DMS153 treated with DMSO at 0.1 percent for 48 hours (cell line): ENCODE measurements at regions not wholly inside any gene's neighbourhood (a gene's known extent, or its start where the extent isn't known, plus 50 kb on each side); places are given as distances from the start of the nearest gene placed in this dataset.

ENCODE experiments used
- DNase-seq: peaks from one replicate; lab custom pipeline; 2025; ENCODE audit not compliant: unreplicated experiment; lab: John Stamatoyannopoulos, UW

GRCh38 chr9:126017758-126018157 is 270.6 kb downstream of the PBX3 start:
- no peak for DNase-seq

DNA sequence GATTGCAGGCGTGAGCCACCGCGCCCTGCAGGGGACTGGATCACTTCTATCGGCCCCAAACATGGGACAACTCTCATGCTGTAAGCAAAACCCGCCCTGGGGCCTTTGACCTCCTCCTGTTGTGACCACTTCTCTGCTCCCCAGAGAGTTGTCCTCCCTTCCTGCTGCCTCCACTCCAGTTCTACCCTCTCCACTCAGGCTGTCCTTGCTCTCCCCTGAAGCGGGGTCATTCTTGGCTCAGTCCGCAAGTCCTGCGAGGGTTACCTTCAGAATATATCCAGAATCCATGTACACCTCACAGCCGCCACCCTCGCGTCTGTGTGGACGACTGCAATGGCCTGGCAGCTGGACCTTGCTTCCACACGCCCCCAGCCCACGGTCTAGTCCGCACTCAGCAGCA is 273.7 kb downstream of the PBX3 start:
- no peak for DNase-seq

- DNase-seq = no peak
Observed at GRCh38 chr9:126023962-126024361, 276.8 kb downstream of the PBX3 start.

DNA sequence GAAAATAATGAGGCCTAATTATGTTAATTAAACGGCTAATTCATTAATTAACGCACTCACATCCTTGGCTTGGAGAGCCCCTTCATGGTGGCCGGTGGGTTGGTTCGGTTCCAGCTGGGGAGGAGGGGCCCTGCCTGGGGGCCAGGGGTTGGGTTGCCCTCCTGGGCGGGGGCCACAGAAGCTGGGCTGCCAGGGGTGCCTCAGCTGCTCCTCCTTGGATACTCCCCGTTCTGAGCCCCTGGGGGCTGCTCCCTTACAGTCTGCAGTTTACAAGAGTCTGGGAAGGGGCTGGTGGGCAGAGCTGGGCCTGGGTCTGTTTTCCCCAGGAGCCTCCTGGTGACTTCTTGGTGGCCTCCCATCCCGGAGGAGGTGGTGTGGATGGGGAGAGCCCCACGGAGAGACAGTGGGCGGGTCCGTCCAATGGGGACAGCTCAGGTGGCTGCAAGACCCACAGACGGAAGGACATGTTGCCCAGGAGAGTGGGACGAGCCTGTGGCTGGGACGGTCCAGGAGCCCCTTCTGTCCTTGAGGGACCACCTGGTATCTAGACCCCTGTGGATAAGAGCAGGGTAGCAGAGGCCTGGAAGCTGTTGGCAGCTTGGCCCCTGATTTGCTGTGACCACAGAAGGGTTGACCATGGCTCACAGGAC is 277.5 kb downstream of the PBX3 start:
- DNase-seq = no peak

DNA sequence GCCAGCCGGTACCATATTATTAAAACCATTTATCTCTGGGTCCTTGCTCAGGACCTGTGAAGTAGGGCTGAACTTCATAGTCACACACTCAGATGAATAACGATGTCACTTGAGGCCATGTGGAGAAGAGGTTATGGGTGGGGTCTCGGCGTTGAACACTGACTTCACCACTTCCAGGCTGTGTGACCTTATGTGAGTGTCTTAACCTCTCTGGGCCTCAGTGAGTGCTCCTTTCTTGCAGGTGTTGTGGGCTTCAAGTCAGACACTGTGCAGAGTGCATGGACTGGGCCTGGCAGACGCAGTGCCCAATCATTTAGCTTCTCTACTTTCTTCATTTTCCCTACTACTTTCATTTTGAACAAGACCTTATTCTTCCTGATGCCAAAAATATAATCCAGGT is 278.8 kb downstream of the PBX3 start:
- no peak for DNase-seq

- no peak for DNase-seq
Observed at GRCh38 chr9:126027566-126027965, 280.4 kb downstream of the PBX3 start.

DNA sequence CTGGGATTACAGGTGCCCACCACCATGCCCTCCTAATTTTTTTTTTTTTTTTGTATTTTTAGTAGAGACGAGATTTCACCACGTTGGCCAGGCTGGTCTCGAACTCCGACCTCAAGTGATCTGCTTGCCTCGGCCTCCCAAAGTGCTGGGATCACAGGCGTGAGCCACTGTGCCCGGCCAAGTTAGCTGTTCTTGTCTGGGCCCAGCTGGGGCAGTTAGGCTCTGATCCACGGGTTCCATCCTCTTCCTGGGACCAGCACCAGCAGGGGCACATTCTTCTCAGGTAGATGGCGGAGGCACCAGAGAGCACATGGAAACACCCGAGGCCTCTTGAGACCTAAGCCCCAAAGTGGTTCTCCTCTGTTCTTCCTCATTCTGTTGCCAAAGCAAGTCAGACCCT is 281.6 kb downstream of the PBX3 start:
- no peak for DNase-seq

DNA sequence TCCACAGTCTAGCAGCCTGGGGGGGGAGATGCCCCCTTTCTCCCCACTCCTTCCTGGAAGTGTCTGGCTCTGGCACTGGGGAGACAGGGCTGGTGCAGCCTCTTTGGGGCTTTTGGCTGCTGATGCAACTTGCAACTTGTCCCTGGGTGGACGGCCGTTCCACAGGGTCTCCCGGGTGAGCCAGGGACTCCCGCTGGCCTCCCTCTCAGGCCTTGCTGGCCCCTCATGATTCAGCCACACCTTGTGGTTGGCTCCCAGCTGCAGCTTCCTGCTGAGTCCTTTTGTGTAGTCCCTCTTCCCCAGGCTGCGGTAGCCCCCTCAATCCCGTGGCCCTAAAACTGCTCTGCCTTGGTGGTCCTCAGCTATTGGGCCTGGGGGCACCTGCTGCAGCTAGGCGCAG is 283.5 kb downstream of the PBX3 start:
- DNase-seq = no peak

DNA sequence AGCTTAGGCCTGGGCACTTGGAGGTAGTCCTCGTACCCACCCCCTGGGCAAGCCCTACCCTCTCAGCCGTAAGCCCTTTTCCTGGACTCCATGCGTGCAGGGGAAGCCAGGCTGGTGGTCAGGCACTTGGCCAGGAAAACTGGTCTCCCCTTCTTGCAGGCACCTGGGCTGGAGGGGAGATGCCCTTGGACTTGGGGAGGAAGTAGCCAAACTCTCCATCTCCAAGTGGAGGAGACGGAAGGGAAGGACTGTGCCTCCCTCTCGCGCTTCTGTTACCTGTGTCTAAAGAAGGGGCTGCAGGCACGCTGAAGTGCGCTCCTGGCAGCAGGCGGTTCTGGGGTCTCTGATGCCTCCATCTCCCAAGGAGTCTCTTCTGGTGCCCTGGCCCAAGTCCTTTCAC is 283.9 kb downstream of the PBX3 start:
- DNase-seq = no peak

DNA sequence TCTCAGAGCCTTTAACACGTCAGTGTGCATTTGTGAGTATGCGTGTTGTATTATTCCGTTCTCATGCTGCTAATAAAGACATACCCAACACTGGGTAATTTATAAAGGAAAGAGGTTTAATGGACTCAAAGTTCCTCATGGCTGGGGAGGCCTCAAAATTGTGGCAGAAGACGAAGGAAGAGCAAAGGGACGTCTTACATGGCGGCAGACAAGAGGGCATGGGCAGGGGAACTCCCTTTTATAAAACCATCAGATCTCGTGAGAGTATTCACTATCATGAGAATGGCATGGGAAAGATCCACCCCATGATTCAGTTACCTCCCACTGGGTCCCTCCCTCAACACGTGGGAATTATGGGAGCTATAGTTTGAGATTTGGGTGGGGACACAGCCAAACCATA is 285.0 kb downstream of the PBX3 start:
- DNase-seq = no peak

- DNase-seq = no peak
Observed at GRCh38 chr9:126033318-126033717, 286.1 kb downstream of the PBX3 start.

- no peak for DNase-seq
Observed at GRCh38 chr9:126033956-126034355, 286.8 kb downstream of the PBX3 start.

DNA sequence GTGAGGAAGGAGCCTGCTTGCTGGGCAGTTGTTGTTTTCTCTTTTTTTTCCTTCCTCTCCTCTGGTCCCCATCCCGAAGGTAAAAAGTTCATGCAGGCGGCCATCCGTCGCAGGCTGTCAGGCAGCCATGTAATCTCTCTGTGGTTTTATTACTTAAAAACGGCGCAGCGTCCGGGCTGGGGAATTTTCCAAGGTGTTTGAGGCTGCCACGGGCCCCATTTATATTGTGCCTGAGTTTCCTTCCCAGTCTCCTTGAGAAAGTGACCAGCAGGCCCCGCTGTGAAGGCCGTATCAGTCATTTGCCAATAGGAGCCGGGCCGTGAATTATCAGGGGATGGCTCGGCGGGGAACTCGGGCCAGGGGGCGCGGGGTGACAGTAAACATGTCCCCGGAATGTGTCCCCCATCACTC is 289.7 kb downstream of the PBX3 start:
- no peak for DNase-seq

DNA sequence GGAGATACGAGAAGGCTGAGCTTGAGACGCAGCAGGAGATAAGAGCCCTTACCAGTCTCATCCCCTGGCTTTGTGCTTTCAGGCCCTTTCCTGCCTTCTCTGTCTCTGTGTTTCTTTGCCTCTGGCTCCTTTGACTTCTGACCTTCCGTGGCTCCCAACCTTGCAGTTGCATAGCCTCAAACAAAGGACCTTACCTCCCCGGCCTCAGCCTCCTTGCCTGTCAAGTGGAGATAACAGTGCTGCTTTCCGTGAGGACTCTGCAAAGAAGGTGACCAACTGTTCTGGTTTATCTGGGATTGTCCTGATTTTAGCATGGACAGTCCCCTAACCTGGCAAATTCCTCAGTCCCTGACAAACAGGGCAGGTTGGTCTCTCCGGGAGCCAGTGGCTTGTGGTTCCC is 287.8 kb upstream of the MVB12B start:
- no peak for DNase-seq

DNA sequence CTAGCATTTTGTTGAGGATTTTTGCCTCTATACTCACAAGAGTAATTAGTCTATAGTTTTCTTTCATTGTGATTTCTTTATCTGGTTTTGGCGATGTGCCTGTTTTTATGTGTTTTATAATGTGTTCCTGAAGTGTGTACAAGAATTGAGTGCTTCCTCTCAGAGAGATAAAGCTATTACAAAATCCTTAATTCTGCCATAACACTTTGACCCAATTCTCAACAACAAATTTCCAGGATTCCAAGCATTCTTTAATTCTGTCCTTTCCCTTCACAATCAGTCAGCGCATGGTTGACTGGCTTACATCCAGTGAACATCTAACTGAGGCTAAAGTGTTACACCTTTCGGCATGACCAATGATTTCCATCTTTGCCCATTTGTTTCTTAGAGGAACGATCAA is 282.9 kb upstream of the MVB12B start:
- no peak for DNase-seq

DNA sequence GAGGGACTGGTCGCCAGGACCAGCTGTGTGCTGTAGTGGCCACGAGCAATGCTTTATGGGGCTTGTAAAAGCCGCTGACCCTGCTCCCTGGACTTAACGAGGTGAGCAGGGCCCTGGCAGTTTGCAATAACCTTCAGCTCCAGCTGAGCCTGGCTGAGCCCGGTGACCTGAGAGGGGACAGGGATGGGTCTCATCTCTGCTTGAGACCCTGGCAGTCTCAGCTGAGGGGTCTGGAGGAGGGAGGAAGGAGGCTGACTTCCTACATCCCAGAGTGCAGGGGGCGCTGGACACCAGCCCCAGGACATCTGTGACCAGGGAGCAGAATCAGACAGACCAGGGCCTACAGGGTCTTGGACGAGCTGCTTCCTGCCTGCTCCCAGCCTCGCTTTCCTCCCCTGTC is 277.5 kb upstream of the MVB12B start:
- DNase-seq = no peak

GRCh38 chr9:126049896-126050604 is 276.6 kb upstream of the MVB12B start:
- DNase-seq = no peak

GRCh38 chr9:126050605-126050990 is 276.0 kb upstream of the MVB12B start:
- DNase-seq = no peak

GRCh38 chr9:126051446-126052130 is 275.0 kb upstream of the MVB12B start:
- no peak for DNase-seq

GRCh38 chr9:126052791-126053190 is 273.8 kb upstream of the MVB12B start:
- no peak for DNase-seq

DNA sequence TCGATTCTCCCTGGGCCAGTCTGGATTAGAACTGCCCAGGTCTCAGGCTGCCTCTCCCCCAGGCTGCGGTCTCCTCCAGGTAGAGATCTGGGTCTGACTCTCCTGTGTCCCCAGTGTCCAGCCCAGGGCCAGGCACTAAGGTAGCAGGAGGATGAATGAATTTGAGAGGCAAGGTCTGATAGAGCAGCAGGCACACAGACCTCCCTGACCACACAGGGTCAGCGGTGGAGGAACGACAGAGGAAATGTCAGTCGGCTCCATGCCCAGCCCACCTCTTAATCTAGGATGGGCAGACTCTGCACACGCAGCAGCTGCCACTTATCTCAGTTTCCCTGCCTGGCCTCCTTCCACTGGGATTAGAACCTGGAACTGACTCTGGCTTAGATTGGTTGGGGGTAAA is 272.7 kb upstream of the MVB12B start:
- no peak for DNase-seq

- no peak for DNase-seq
Observed at GRCh38 chr9:126055381-126055985, 271.1 kb upstream of the MVB12B start.
